ENCODE measurements at regions not wholly inside any gene's neighbourhood (a gene's known extent, or its start where the extent isn't known, plus 50 kb on each side); places are given as distances from the start of the nearest gene placed in this dataset.

DNA sequence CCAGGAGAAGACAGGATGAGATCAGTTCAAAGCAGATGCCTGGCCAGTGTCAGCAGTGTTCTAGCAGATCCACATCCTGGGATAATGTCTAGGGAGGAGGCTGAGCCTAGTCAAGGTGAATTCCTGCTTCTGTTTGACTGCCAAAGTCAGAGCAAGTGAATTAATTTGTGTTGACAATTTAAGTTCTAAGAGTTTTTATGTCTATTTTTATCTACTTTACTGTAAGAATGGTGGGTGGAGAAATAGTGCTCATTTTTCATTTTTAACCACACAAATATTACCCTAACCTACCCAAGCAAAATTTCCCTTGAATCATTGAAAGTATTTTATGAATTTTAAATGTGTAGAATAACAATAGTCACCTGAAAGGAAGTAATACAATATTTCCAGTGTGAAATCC is 207.6 kb upstream of the SLC10A2 start:
- Histone ChIP-seq H3K23ac (ENCODE audit: insufficient read length) (no peak overlapping the region), H2BK5ac (ENCODE audit: low read depth, low read length) (no peak overlapping the region), H2BK120ac (replicated peaks; ENCODE audit: low read depth, low read length) (no peak overlapping the region), H3K9me3 (ENCODE audit: insufficient read depth in 2 of 2, low read depth in 1 of 2, low read length in 1 of 2) (no peaks in the 10 kb centered on the region), H4K91ac (replicated peaks; ENCODE audit: insufficient read length, low read length) (no peak overlapping the region), H2AFZ (ENCODE audit: low read length) (no peak overlapping the region), H3K79me2 (ENCODE audit: control insufficient read depth in 1 of 2, insufficient read depth in 2 of 2, low read length in 2 of 2) (no peaks in the 10 kb centered on the region), H3K14ac (ENCODE audit: insufficient read length) (no peak overlapping the region), H4K20me1 (replicated peaks in 1 of 2; ENCODE audit: control insufficient read depth in 1 of 2, insufficient read depth in 2 of 2, low read length in 2 of 2) (no peaks in the 10 kb centered on the region), H2BK12ac (ENCODE audit: low read depth, low read length) (no peak overlapping the region), H3K27ac (ENCODE audit: low read depth, low read length) (no peak overlapping the region), H3K56ac (replicated peaks; ENCODE audit: insufficient read length, low read depth, low read length) (no peak overlapping the region), H2AK5ac (ENCODE audit: low read depth, low read length) (no peak overlapping the region), H4K8ac (ENCODE audit: extremely low read depth, insufficient read depth, low read length) (no peak overlapping the region), H2BK15ac (ENCODE audit: low read length) (no peak overlapping the region), H4K5ac (ENCODE audit: insufficient read length, low read depth, low read length) (no peak overlapping the region), H3K4me2 (ENCODE audit: insufficient read depth in 1 of 2, low read depth in 2 of 2, low read length in 2 of 2) (no peak overlapping the region), H3K23me2 (ENCODE audit: low read depth, low read length) (no peaks in the 10 kb centered on the region), H3K4me1 (replicated peaks in 1 of 4; ENCODE audit: control insufficient read depth in 3 of 4, insufficient read depth in 4 of 4, low read length in 3 of 4) (no peaks in the 10 kb centered on the region), H3K27me3 (replicated peaks in 1 of 4; ENCODE audit: control insufficient read depth in 3 of 4, extremely low read depth in 1 of 4, insufficient read depth in 3 of 4, low read length in 3 of 4) (no peaks in the 10 kb centered on the region), H3K4me3 (ENCODE audit: extremely low read depth in 1 of 4, insufficient read depth in 2 of 4, low read depth in 3 of 4, low read length in 4 of 4) (no peak overlapping the region), H3K4ac (replicated peaks; ENCODE audit: insufficient read length, low read depth, low read length) (no peak overlapping the region), H3K9ac (replicated peaks in 1 of 4; ENCODE audit: extremely low read depth in 1 of 4, low read depth in 3 of 4, low read length in 3 of 4) (no peak overlapping the region), H2BK20ac (ENCODE audit: low read length) (no peak overlapping the region), H3K79me1 (ENCODE audit: low read depth, low read length) (no peaks in the 10 kb centered on the region), H3K18ac (ENCODE audit: extremely low read depth, low read length) (no peak overlapping the region), H3K36me3 (ENCODE audit: control insufficient read depth in 2 of 4, insufficient read depth in 4 of 4, low read length in 3 of 4) (no peaks in the 10 kb centered on the region)
- no peak for FAIRE-seq
- POLR2A ChIA-PET (ENCODE audit: partially characterized antibody), result no interaction called here
- no peak for DNase-seq (ENCODE audit: low read depth in 1 of 2, low spot score in 2 of 2)
- CTCF ChIA-PET (ENCODE audit: partially characterized antibody), result interaction anchor here (1.9 kb wide), 1 partner anchor 423 kb away, joined by 5 read pairs; no protein-coding TSS in a partner anchor
- TF ChIP-seq, protein P1, sequence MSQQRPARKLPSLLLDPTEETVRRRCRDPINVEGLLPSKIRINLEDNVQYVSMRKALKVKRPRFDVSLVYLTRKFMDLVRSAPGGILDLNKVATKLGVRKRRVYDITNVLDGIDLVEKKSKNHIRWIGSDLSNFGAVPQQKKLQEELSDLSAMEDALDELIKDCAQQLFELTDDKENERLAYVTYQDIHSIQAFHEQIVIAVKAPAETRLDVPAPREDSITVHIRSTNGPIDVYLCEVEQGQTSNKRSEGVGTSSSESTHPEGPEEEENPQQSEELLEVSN (IDR thresholded peaks at IDR 0.05), result no peak
- TF ChIP-seq CHD1 (IDR thresholded peaks at IDR 0.05; ENCODE audit: low read depth, low read length) (no peak), RAD21 (IDR thresholded peaks at IDR 0.05 in 1 of 2, conservative IDR thresholded peaks at IDR 0.05 in 1 of 2; ENCODE audit: low read depth in 2 of 2, low read length in 2 of 2) (no peak), TAF7 (optimal IDR thresholded peaks at IDR 0.05; ENCODE audit: borderline replicate concordance, low read depth, low read length) (no peak), SIRT6 (IDR thresholded peaks at IDR 0.05; ENCODE audit: low read length) (no peak), HDAC2 (IDR thresholded peaks at IDR 0.05; ENCODE audit: borderline replicate concordance in 1 of 2, low read depth in 2 of 2, low read length in 2 of 2) (no peak), KDM4A (IDR thresholded peaks at IDR 0.05; ENCODE audit: low read depth, low read length, severe bottlenecking) (no peak), SP4 (IDR thresholded peaks at IDR 0.05; ENCODE audit: low read length) (no peak)
